ENCODE measurements at regions not wholly inside any gene's neighbourhood (a gene's known extent, or its start where the extent isn't known, plus 50 kb on each side); places are given as distances from the start of the nearest gene placed in this dataset.
"Not testable (repeated sequence)": the region's sequence is repeated elsewhere in the genome, so short reads cannot be mapped to it uniquely, and the experiment has no call there.

GRCh38 chr11:122604621-122605020, 50.9 kb upstream of the UBASH3B start:
- no peak for FAIRE-seq

DNA sequence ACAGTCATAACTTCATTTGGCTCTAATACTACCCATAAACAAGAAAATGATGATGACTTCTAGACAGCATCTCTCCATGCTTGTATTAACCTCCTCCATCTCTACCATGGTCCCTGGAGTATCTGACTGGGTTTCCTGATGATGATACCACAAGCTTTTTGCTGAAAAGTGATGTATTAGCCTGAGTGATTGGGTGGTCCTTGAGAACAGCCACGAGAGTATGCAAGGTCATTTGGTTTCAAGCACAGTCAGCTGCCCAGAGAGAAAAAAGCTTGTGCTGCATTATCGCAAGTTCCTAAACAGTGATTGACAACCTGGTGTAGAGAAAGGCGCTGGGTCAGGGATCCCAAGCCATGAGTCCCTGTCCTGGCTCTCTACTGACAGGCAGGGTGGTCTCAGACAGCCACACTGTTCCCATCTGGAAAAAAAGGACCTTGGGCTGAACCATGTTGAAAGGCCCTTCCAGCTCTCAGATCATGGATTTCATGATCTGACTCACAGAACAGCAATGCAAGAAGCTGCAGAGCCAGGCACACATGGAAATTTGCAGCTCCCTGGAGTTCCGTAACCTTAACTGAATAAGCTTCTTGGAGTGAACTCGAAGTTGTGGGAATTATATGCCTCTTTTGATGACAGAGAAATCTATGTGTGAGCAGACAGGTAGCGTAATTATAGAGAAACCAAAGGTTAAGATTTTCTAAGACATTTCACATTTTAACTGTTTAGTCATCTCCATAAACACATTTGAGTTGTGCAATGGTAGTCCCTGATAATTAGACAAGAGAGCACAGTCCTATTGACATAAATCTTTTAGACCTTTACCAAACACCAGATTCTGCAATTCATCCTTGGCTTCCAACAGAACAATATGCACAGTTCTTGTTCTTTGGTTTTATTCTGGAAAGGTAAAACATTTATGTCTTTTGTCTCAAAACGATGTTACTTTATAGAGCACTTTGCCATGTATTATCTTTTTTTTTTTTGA, 54.1 kb upstream of the UBASH3B start:
- FAIRE-seq: no peak

- FAIRE-seq: no peak
Measured at GRCh38 chr11:122600290-122600689, 55.2 kb upstream of the UBASH3B start.

DNA sequence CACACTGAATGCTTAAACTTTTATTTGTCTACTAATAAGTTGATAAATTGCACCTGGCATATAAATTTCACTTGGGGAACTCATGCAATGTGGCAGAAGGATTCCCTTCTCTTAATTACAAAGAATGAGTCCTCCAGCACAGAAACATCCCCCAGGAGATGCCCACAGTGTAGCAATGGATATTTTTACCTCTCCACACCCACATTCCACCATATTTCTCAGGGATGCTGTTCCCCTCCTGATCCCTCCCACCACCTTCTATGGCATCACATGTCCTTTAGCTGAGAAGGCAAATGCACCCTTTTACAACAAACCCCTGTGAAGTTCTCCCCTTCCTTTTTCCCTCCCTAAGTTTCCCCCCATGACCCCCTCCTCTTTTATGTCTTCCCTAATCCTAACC, 56.1 kb upstream of the UBASH3B start:
- no peak for FAIRE-seq

DNA sequence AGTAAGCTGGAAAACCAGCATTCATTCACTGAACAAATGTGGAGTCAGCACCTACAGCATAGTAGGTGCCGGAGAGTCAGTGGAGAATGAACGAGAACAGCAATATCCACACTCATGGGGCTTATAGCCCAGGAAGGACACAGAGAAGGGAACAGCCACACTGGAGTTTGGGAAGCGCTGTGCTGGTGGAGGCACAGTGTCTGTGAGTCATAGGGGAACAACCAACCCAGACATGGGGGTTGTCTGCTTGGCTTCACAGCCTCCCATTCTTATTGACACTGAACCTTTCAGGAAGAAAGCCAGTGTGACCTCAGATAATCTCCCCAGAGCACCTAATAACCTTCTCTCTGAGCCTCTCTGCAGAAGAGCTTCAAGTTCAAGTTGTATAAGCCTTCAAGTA, 56.6 kb upstream of the UBASH3B start:
- FAIRE-seq: no peak

GRCh38 chr11:122597511-122597910, 58.0 kb upstream of the UBASH3B start:
- FAIRE-seq: no peak

GRCh38 chr11:122594986-122595645, 60.4 kb upstream of the UBASH3B start:
- FAIRE-seq: no peak

- no peak for FAIRE-seq
Measured at GRCh38 chr11:122593473-122594420, 61.8 kb upstream of the UBASH3B start.

DNA sequence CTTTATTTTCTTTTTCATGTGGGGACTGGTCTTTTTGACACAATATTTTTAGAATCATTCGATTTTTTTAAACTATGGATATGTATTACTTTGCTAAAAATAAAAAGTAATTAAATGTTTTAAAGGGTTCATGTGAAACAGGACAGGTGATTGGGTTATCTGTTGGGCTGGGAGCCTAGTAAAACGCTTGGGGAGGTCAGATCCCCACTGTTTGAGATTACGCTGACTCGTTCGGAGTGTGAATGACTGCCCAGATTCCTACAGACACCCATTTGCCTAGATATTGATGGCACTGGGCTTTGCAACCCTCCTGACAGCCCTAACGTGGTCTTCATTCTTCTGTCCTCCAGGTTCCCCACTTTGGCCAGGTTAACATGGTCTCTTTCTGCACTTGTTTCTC, 62.9 kb upstream of the UBASH3B start:
- FAIRE-seq: no peak

- FAIRE-seq: no peak
Measured at GRCh38 chr11:122584670-122585069, 70.9 kb upstream of the UBASH3B start.

DNA sequence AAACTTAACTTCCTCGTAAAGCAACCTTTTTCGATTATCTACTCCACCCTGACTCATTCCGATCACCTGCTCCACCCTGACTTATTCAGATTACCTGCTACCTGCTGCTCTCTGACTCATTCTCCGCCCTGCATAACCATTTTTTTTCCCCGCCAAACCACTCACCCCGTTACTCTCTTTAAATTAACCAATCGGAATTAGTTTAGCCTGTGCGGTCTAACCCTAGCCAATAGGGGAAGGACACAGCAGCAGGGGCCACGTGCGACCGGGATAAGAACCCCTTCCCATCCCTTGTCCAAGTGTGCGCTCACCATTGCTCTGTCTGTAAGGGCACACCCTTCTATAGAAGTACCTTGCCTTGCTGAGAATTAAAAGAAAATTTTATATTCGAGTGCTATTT, 75.5 kb upstream of the UBASH3B start:
- not testable (repeated sequence) for FAIRE-seq

- FAIRE-seq: no peak
Measured at GRCh38 chr11:122578171-122578825, 77.2 kb upstream of the UBASH3B start.

DNA sequence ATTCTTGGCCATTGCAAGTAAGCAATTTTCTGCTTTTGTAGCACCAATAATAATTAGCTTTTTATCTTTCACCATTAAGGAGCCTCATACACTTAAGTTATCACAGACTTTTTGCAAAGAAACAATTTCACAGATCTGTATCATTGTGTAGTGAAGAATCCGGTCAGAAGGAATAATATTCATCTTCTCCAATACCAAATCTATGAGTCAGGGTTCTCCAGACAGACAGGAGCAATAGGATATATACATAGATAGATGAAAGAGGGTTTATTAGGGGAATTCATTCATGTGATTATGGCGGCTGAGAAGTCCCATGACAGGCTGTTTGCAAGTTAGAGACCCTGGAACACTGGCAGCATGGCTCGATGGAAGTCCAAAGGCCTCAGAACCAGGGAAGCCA, 82.9 kb upstream of the UBASH3B start:
- FAIRE-seq: no peak

- FAIRE-seq: no peak
Measured at GRCh38 chr11:122563761-122564160, 91.8 kb upstream of the UBASH3B start.

DNA sequence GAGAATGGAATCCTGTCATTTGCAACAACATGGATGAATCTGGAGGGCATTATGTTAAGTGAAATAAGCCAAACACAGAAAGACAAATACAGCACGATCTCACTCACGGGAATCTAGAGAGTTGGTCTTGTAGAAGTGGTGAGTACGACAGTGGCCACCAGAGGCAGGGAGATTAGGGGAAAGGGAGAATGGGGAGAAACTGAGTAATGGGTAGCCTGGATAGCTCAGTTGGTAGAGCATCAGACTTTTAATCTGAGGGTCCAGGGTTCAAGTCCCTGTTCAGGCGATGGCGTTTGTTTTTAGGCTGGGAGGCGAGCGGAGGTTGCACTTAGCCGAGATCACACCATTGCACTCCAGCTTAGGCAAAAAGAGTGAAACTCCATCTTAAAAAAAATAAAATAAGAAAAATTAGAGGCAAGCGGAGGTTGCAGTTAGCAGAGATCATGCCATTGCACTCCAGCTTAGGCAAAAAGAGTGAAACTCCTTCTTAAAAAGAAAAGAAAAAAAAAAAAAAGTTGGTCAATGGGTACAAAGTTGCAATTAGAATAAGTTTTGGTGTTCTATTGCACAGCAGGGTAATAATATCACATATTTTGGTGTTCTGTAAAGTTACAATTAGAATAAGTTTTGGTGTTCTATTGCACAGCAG, 95.7 kb upstream of the UBASH3B start:
- no peak for FAIRE-seq

DNA sequence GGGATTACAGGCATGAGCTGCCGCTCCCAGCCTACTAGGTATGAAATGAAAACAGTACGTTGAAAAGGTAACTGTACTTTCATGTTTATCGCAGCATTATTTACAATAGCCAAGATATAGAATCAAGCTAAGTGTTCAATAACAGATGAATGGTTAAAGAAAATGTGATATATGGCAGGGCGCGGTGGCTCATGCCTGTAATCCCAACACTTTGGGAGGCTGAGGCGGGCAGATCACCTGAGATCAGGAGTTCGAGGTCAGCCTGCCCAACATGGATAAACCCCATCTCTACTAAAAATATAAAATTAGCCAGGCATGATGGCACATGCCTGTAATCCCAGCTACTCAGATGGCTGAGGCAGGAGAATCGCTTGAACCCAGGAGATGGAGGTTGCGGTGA, 96.3 kb upstream of the UBASH3B start:
- FAIRE-seq: not testable (repeated sequence)

DNA sequence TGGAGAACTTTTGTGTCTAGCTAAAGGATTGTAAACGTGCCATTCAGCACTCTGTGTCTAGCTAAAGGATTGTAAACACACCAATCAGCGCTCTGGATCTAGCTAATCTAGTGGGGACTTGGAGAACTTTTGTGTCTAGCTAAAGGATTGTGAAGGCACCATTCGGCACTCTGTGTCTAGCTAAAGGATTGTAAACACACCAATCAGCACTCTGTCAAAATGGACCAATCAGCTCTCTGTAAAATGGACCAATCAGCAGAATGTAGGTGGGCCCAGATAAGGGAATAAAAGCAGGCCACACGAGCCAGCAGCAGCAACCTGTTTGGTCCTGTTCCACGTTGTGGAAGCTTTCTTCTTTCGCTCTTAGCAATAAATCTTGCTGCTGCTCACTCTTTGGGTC, 98.4 kb upstream of the UBASH3B start:
- not testable (repeated sequence) for FAIRE-seq

- no peak for FAIRE-seq
Measured at GRCh38 chr11:122556605-122557004, 98.9 kb upstream of the UBASH3B start.

DNA sequence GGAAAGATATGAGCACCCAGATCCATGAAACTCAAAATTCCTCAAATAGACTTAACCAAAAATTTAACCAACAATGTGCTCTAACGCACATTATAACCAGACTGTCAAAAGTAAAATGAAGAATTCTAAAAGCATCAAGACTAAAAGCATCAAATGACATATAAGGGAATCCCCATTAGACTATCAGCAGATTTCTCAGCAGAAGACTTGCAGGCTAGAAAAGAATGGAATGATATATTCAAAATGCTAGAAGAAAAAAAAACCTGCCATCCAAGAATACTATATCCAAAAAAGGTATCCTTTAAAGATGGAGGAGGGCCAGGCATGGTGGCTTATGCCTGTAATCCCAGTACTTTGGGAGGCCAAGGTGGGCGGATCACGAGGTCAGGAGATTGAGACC, 117.5 kb upstream of the UBASH3B start:
- no peak for FAIRE-seq

DNA sequence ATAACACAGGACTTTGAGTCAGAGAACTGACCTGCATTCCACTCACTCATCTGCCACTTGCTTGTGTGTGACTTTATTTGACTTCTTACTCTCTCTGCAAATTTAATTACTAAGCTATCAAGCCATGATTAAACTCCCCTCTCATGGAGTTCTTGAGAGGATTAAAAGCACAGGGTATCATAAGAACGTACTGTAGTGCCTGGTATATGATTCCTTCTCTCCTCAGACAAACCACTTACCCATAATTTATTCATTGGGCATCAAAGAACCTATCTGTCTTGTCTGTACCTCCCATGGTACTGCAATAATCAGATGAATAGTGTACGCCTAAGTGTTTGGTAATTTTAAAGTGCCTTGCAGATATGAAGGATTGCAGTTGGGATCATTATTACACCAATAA, 130.6 kb upstream of the UBASH3B start:
- FAIRE-seq: no peak

GRCh38 chr11:122523846-122524805, 131.4 kb upstream of the UBASH3B start:
- FAIRE-seq: no peak

Measured in islet of Langerhans (tissue), 1 donor.